ENCODE measurements at regions not wholly inside any gene's neighbourhood (a gene's known extent, or its start where the extent isn't known, plus 50 kb on each side); places are given as distances from the start of the nearest gene placed in this dataset.
A peak's percentile ranks its signal among the peaks of the same experiment; 100 is the strongest.

DNA sequence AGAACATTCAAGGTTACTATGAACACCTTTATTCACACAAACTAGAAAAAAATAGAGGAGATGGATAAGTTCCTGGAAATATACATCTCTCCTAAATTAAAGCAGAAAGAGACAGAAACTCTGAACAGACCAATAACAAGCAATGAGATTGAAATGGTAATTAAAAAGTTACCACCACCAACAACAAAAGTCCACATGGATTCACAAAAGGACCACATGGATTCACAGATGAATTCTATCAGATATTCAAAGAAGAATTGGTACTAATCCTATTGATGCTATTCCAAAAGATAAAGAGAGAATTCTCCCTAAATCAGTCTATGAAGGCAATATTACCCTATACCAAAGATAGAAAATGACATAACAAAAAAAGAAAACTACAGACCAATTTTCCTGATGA, 518.9 kb downstream of the PRDM9 start (continued):
- TF ChIP-seq, protein P1, sequence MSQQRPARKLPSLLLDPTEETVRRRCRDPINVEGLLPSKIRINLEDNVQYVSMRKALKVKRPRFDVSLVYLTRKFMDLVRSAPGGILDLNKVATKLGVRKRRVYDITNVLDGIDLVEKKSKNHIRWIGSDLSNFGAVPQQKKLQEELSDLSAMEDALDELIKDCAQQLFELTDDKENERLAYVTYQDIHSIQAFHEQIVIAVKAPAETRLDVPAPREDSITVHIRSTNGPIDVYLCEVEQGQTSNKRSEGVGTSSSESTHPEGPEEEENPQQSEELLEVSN (IDR thresholded peaks at IDR 0.05; ENCODE audit: borderline replicate concordance in 1 of 2, extremely low read depth in 1 of 2, insufficient read depth in 1 of 2, insufficient read length in 1 of 2, low read depth in 1 of 2, low read length in 1 of 2, poor library complexity in 1 of 2, severe bottlenecking in 1 of 2): no peak

DNA sequence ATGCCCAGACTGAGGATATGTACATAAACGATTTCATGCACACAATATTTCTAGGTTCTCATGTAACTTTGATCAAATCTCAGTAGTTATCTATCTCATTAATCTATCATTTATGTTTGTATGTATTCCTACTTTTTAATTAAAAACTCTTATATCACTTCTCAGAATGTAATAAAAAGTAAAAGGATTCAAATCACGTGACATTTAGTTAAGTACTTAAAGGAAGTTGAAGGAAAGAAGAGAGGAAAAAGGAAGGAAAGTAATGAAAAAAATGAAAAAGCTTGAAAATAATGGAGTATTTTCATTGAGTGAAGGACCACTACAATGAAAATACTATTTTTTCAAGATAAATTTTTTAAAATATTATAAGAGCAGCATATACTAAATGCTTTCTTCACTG, 535.3 kb downstream of the PRDM9 start:
- no peak for FAIRE-seq

More for the DNA sequence above, 535.3 kb downstream of the PRDM9 start:
- Histone ChIP-seq H3K9me1 (ENCODE audit: control insufficient read depth, insufficient read depth, low read length) (no peaks in the 10 kb centered on the region), H3K79me2 (ENCODE audit: control insufficient read depth, insufficient read depth, low read length) (no peaks in the 10 kb centered on the region), H3K4me3 (no peak overlapping the region), H3K9me3 (replicated peaks; ENCODE audit: control insufficient read depth, insufficient read depth, low read depth, low read length) (no peaks in the 10 kb centered on the region; the same call in 1 of the 2 replicates), H3K36me3 (ENCODE audit: control insufficient read depth, insufficient read depth, low read length) (no peaks in the 10 kb centered on the region), H3K4me2 (ENCODE audit: insufficient read depth, low read length) (no peak overlapping the region), H3K27me3 (ENCODE audit: control insufficient read depth in 2 of 2, insufficient read depth in 2 of 2, low read length in 2 of 2) (no peaks in the 10 kb centered on the region), H3K4me1 (replicated peaks in 1 of 2; ENCODE audit: control insufficient read depth in 2 of 2, insufficient read depth in 2 of 2, low read length in 2 of 2) (no peaks in the 10 kb centered on the region), H3K27ac (ENCODE audit: extremely low read depth, low read depth, low read length) (no peak overlapping the region), H4K20me1 (replicated peaks; ENCODE audit: control insufficient read depth, insufficient read depth, low read length) (no peaks in the 10 kb centered on the region), H3K9ac (ENCODE audit: insufficient read depth in 1 of 2, low read depth in 2 of 2, low read length in 2 of 2) (no peak overlapping the region), H2AFZ (ENCODE audit: low read depth, low read length) (no peak overlapping the region)
- in situ Hi-C loops (cut with MboI) (no loop called here), intact Hi-C loops (cut with micrococcal nuclease) (no loop called here)
- POLR2A ChIA-PET: interaction anchor here (0.6 kb wide), 1 partner anchor 924 kb away, joined by 4 read pairs; no protein-coding TSS in a partner anchor
- no TSS peak for BruUV-seq (replicated peaks)
- ATAC-seq (no peak), DNase-seq (ENCODE audit: extremely low read depth in 1 of 4, low spot score in 3 of 4) (no peak)
- WGBS (ENCODE audit: insufficient coverage, low coverage, missing lambda C conversion rate): 0% methylated on average over 2 of the region's 2 CpGs
- CTCF ChIA-PET (ENCODE audit: low intra/inter-chr PET ratio): no interaction called here
- TF ChIP-seq ZNF146 (CRISPR knock-in tag; IDR thresholded peaks at IDR 0.05; ENCODE audit: unreplicated experiment) (no peak), ZNF778 (CRISPR knock-in tag; IDR thresholded peaks at IDR 0.05) (no peak)
- TF ChIP-seq, protein P2, sequence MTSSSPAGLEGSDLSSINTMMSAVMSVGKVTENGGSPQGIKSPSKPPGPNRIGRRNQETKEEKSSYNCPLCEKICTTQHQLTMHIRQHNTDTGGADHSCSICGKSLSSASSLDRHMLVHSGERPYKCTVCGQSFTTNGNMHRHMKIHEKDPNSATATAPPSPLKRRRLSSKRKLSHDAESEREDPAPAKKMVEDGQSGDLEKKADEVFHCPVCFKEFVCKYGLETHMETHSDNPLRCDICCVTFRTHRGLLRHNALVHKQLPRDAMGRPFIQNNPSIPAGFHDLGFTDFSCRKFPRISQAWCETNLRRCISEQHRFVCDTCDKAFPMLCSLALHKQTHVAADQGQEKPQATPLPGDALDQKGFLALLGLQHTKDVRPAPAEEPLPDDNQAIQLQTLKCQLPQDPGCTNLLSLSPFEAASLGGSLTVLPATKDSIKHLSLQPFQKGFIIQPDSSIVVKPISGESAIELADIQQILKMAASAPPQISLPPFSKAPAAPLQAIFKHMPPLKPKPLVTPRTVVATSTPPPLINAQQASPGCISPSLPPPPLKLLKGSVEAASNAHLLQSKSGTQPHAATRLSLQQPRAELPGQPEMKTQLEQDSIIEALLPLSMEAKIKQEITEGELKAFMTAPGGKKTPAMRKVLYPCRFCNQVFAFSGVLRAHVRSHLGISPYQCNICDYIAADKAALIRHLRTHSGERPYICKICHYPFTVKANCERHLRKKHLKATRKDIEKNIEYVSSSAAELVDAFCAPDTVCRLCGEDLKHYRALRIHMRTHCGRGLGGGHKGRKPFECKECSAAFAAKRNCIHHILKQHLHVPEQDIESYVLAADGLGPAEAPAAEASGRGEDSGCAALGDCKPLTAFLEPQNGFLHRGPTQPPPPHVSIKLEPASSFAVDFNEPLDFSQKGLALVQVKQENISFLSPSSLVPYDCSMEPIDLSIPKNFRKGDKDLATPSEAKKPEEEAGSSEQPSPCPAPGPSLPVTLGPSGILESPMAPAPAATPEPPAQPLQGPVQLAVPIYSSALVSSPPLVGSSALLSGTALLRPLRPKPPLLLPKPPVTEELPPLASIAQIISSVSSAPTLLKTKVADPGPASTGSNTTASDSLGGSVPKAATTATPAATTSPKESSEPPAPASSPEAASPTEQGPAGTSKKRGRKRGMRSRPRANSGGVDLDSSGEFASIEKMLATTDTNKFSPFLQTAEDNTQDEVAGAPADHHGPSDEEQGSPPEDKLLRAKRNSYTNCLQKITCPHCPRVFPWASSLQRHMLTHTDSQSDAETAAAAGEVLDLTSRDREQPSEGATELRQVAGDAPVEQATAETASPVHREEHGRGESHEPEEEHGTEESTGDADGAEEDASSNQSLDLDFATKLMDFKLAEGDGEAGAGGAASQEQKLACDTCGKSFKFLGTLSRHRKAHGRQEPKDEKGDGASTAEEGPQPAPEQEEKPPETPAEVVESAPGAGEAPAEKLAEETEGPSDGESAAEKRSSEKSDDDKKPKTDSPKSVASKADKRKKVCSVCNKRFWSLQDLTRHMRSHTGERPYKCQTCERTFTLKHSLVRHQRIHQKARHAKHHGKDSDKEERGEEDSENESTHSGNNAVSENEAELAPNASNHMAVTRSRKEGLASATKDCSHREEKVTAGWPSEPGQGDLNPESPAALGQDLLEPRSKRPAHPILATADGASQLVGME (CRISPR knock-in tag; IDR thresholded peaks at IDR 0.05): no peak
- TF ChIP-seq, protein P3, sequence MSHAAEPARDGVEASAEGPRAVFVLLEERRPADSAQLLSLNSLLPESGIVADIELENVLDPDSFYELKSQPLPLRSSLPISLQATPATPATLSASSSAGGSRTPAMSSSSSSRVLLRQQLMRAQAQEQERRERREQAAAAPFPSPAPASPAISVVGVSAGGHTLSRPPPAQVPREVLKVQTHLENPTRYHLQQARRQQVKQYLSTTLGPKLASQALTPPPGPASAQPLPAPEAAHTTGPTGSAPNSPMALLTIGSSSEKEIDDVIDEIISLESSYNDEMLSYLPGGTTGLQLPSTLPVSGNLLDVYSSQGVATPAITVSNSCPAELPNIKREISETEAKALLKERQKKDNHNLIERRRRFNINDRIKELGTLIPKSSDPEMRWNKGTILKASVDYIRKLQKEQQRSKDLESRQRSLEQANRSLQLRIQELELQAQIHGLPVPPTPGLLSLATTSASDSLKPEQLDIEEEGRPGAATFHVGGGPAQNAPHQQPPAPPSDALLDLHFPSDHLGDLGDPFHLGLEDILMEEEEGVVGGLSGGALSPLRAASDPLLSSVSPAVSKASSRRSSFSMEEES (CRISPR knock-in tag; IDR thresholded peaks at IDR 0.05): peak; percentile 86
